H9 (cell line): ENCODE measurements at regions not wholly inside any gene's neighbourhood (a gene's known extent, or its start where the extent isn't known, plus 50 kb on each side); places are given as distances from the start of the nearest gene placed in this dataset.

Experiments
- DNase-seq: peaks from one replicate; pipeline ENCODE4 v3.0.0-alpha.2; 2017
- H2AFZ ChIP-seq: one replicate; pipeline ENCODE4 v1.6.1; 2013; ENCODE audit warnings: mild to moderate bottlenecking, low read length, control low read depth, moderate library complexity
- H2AK5ac ChIP-seq: 2 replicates; pipeline ENCODE4 v1.6.1; 2013; ENCODE audit warnings: low read length, control low read depth, mixed read lengths; ENCODE audit not compliant: insufficient read length
- H2BK120ac ChIP-seq: one replicate; pipeline ENCODE4 v1.6.1; 2013; ENCODE audit warnings: low read depth, mild to moderate bottlenecking, low read length, control low read depth, inconsistent platforms; ENCODE audit not compliant: poor library complexity, severe bottlenecking
- H2BK12ac ChIP-seq: 2 replicates; pipeline ENCODE4 v1.6.1; 2013; ENCODE audit warnings: low read length, control low read depth, mixed read lengths, low read depth; ENCODE audit not compliant: insufficient read length
- H2BK15ac ChIP-seq: 2 replicates; pipeline ENCODE4 v1.6.1; 2013; ENCODE audit warnings: low read depth, low read length, control low read depth
- H2BK20ac ChIP-seq: one replicate; pipeline ENCODE4 v1.6.1; 2013; ENCODE audit warnings: low read depth, mild to moderate bottlenecking, low read length, control low read depth, inconsistent platforms; ENCODE audit not compliant: poor library complexity, severe bottlenecking
- H2BK5ac ChIP-seq: 2 replicates; pipeline ENCODE4 v1.6.1; 2013; ENCODE audit warnings: low read length, control low read depth, mixed read lengths; ENCODE audit not compliant: insufficient read length
- H3K14ac ChIP-seq: 2 replicates; pipeline ENCODE4 v1.6.1; 2013; ENCODE audit warnings: low read length, control low read depth; ENCODE audit not compliant: insufficient read depth
- H3K18ac ChIP-seq: 2 replicates; pipeline ENCODE4 v1.6.1; 2013; ENCODE audit warnings: low read depth, mild to moderate bottlenecking, mixed read lengths, low read length, control low read depth; ENCODE audit not compliant: insufficient read length
- H3K23ac ChIP-seq: 2 replicates; pipeline ENCODE4 v1.6.1; 2013; ENCODE audit warnings: low read length, control low read depth, mixed read lengths, low read depth; ENCODE audit not compliant: insufficient read length
- H3K23me2 ChIP-seq: 2 replicates; pipeline ENCODE4 v1.6.1; 2013; ENCODE audit warnings: low read depth, mild to moderate bottlenecking, mixed read lengths, low read length, control low read depth; ENCODE audit not compliant: insufficient read length, poor library complexity, severe bottlenecking
- H3K27ac ChIP-seq: 2 replicates; pipeline ENCODE4 v1.5.1; 2013; ENCODE audit warnings: low read length, control low read depth, mixed read lengths, low read depth; ENCODE audit not compliant: insufficient read length
- H3K27me3 ChIP-seq: 2 replicates; pipeline ENCODE4 v1.6.1; 2013; ENCODE audit warnings: low read length, control low read depth, inconsistent platforms; ENCODE audit not compliant: insufficient read depth
- H3K4ac ChIP-seq: 2 replicates; pipeline ENCODE4 v1.6.1; 2013; ENCODE audit warnings: low read depth, mild to moderate bottlenecking, control low read depth, inconsistent platforms, low read length, moderate library complexity
- H3K4me1 ChIP-seq: 2 replicates; pipeline ENCODE4 v1.6.1; 2013; ENCODE audit warnings: low read length, control low read depth, inconsistent platforms; ENCODE audit not compliant: insufficient read depth
- H3K4me2 ChIP-seq: 2 replicates; pipeline ENCODE4 v1.6.1; 2013; ENCODE audit warnings: low read length, control low read depth, mixed read lengths; ENCODE audit not compliant: insufficient read length, insufficient read depth
- H3K56ac ChIP-seq: 2 replicates; pipeline ENCODE4 v1.6.1; 2013; ENCODE audit warnings: low read depth, mild to moderate bottlenecking, mixed read lengths, low read length, control low read depth; ENCODE audit not compliant: insufficient read length
- H3K79me1 ChIP-seq: 2 replicates; pipeline ENCODE4 v1.6.1; 2013; ENCODE audit warnings: low read depth, mild to moderate bottlenecking, moderate library complexity, low read length, control low read depth, inconsistent platforms; ENCODE audit not compliant: insufficient read depth, poor library complexity, severe bottlenecking
- H3K79me2 ChIP-seq: 2 replicates; pipeline ENCODE4 v1.6.1; 2013; ENCODE audit warnings: low read length, control low read depth, inconsistent platforms; ENCODE audit not compliant: insufficient read depth
- H3K9ac ChIP-seq: 2 replicates; pipeline ENCODE4 v1.6.1; 2013; ENCODE audit warnings: low read length, control low read depth, mixed read lengths; ENCODE audit not compliant: insufficient read length; ENCODE audit errors: extremely low read depth
- H3K9me3 ChIP-seq: one replicate; pipeline ENCODE4 v1.6.1; 2013; ENCODE audit warnings: low read depth, low read length, inconsistent platforms; ENCODE audit not compliant: control insufficient read depth
- H3T11ph ChIP-seq: one replicate; pipeline ENCODE4 v1.6.1; 2013; ENCODE audit warnings: mild to moderate bottlenecking, low read length, control low read depth, inconsistent platforms
- H4K20me1 ChIP-seq: one replicate; pipeline ENCODE4 v1.6.1; 2013; ENCODE audit not compliant: control insufficient read depth, insufficient read length, insufficient read depth
- H4K5ac ChIP-seq: 2 replicates; pipeline ENCODE4 v1.6.1; 2013; ENCODE audit warnings: low read depth, mild to moderate bottlenecking, mixed read lengths, low read length, control low read depth; ENCODE audit not compliant: insufficient read length
- H4K8ac ChIP-seq: replicated peaks from 2 replicates; pipeline ENCODE4 v1.6.1; 2013; ENCODE audit warnings: low read length, control low read depth, mixed read lengths, low read depth; ENCODE audit not compliant: insufficient read length
- H4K91ac ChIP-seq: 2 replicates; pipeline ENCODE4 v1.6.1; 2013; ENCODE audit warnings: low read depth, mild to moderate bottlenecking, moderate library complexity, mixed read lengths, low read length, control low read depth; ENCODE audit not compliant: insufficient read length
- H3K27ac Mint-ChIP-seq, 3 experiments: 2 replicates in 2 of 3; 3 replicates in 1 of 3; pipeline ENCODE4 v1.8.0; 2020 to 2021; ENCODE audit warnings: mixed read lengths in 3 of 3, mild to moderate bottlenecking in 1 of 3, moderate library complexity in 1 of 3
- H3K27me3 Mint-ChIP-seq: 2 replicates; pipeline ENCODE4 v1.8.0; 2021; ENCODE audit warnings: low read depth, mild to moderate bottlenecking, moderate library complexity, mixed read lengths
- H3K36me3 Mint-ChIP-seq, 3 experiments: 2 replicates in 2 of 3; 3 replicates in 1 of 3; pipeline ENCODE4 v1.8.0; 2020 to 2021; ENCODE audit warnings: low read depth in 3 of 3, mixed read lengths in 3 of 3; ENCODE audit not compliant: insufficient read depth in 1 of 3
- H3K4me1 Mint-ChIP-seq, 2 experiments: 2 replicates each; pipeline ENCODE4 v1.8.0; 2020; ENCODE audit warnings: mixed read lengths in 2 of 2
- H3K4me3 Mint-ChIP-seq, 2 experiments: 2 replicates in 1 of 2; 3 replicates in 1 of 2; pipeline ENCODE4 v1.8.0; 2020 to 2021; ENCODE audit warnings: mild to moderate bottlenecking in 2 of 2, mixed read lengths in 2 of 2, moderate library complexity in 1 of 2
- H3K9me3 Mint-ChIP-seq, 2 experiments: 2 replicates in 1 of 2; 3 replicates in 1 of 2; pipeline ENCODE4 v1.8.0; 2020; ENCODE audit warnings: mild to moderate bottlenecking in 2 of 2, mixed read lengths in 2 of 2, moderate library complexity in 1 of 2
- CTCF ChIP-seq: fragments of 200-600 bp; sonication (generic); conservative IDR thresholded peaks from 3 replicates; pipeline ENCODE4 v1.8.0; 2021; ENCODE audit warnings: antibody characterized with exemption, mild to moderate bottlenecking
- WGBS: extraction: QIAGEN DNeasy Blood & Tissue Kit; methylation state at CpG from one replicate; pipeline ENCODE4 v1.1.7; 2013; ENCODE audit warnings: missing lambda C conversion rate, low lambda C conversion rate, mixed read lengths; ENCODE audit not compliant: insufficient read length; ENCODE audit errors: extremely low coverage; 5-methylcytosine and 5-hydroxymethylcytosine counted together

- no peak overlapping the region for H3K23ac ChIP-seq
- no peak overlapping the region for H3K27ac ChIP-seq
- H3K9me3 ChIP-seq = no peaks in the 10 kb centered on the region
- H2BK120ac ChIP-seq = no peak overlapping the region
- H2AK5ac ChIP-seq = no peak overlapping the region
- Mint-ChIP-seq H3K9me3 (peaks cover 19% of the 10 kb centered on the region in 2 experiments), H3K27ac (no peak overlapping the region), H3K27me3 (peaks cover 10% of the 10 kb centered on the region; the same call in 1 of the 2 replicates), H3K4me3 (no peak overlapping the region), H3K4me1 (peaks cover 22 to 24% of the 10 kb centered on the region in 2 experiments), H3K36me3 (peaks cover 4 to 10% (median 9%) of the 10 kb centered on the region in 3 experiments; a peak in 5 of 7 replicates)
- no peak overlapping the region for H3K9ac ChIP-seq
- H3K23me2 ChIP-seq = no peaks in the 10 kb centered on the region
- no CpG with 5 or more reads among the region's 2 CpGs for WGBS
- H2BK5ac ChIP-seq = no peak overlapping the region
- H3K14ac ChIP-seq = no peak overlapping the region
- no peak for TF ChIP-seq CTCF
- H3K56ac ChIP-seq = no peak overlapping the region
- peaks cover 7% of the 10 kb centered on the region; the same call in 1 of the 2 replicates for H3K4me1 ChIP-seq
- no peaks in the 10 kb centered on the region for H3K27me3 ChIP-seq
- H3K79me2 ChIP-seq = no peaks in the 10 kb centered on the region
- H3K4me2 ChIP-seq = no peak overlapping the region
- no peak overlapping the region for H2BK12ac ChIP-seq
- H2AFZ ChIP-seq = no peak overlapping the region
- no peaks in the 10 kb centered on the region for H4K20me1 ChIP-seq
- H4K91ac ChIP-seq = no peak overlapping the region
- H2BK20ac ChIP-seq = no peak overlapping the region
- H3T11ph ChIP-seq = no peak overlapping the region
- peak; percentile 10 for DNase-seq
- no peaks in the 10 kb centered on the region for H3K79me1 ChIP-seq
- H3K18ac ChIP-seq = no peak overlapping the region
- no peak overlapping the region for H3K4ac ChIP-seq
- no peak overlapping the region for H4K5ac ChIP-seq
- no peak overlapping the region for H4K8ac ChIP-seq
- no peak overlapping the region for H2BK15ac ChIP-seq
These were observed 54.6 kb upstream of the KCNIP1 start for GRCh38 chr5:170449232-170449631.
